Ammon's horn (tissue), 1 donor: ENCODE measurements at regions not wholly inside any gene's neighbourhood (a gene's known extent, or its start where the extent isn't known, plus 50 kb on each side); places are given as distances from the start of the nearest gene placed in this dataset.

Source experiments
- DNase-seq: peaks from one replicate; pipeline ENCODE4 v3.0.0-alpha.2; 2016; ENCODE audit warnings: low spot score

- no peak for DNase-seq
Measured at GRCh38 chr9:85260275-85260845, 481.4 kb downstream of the AGTPBP1 start.

- DNase-seq: peak; percentile 94
Measured at GRCh38 chr9:85258823-85259370, 482.9 kb downstream of the AGTPBP1 start.

GRCh38 chr9:85258236-85258635 is 483.5 kb downstream of the AGTPBP1 start:
- DNase-seq: no peak

DNA sequence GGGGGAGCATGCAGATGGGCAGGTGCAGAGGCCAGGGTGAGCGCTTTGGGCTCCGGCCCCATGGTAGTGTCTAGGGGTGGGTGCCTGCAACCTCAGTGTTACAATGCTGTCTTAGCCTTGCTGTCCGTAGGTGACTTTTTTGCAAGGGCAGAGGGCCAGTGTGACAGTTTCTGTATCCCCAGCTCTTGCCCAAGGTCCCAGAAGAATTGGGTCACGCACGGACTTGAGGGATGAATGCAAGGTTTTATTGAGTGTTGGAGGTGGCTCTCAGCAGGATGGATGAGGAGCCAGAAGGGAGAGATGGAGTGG is 492.5 kb downstream of the AGTPBP1 start:
- DNase-seq: no peak

DNA sequence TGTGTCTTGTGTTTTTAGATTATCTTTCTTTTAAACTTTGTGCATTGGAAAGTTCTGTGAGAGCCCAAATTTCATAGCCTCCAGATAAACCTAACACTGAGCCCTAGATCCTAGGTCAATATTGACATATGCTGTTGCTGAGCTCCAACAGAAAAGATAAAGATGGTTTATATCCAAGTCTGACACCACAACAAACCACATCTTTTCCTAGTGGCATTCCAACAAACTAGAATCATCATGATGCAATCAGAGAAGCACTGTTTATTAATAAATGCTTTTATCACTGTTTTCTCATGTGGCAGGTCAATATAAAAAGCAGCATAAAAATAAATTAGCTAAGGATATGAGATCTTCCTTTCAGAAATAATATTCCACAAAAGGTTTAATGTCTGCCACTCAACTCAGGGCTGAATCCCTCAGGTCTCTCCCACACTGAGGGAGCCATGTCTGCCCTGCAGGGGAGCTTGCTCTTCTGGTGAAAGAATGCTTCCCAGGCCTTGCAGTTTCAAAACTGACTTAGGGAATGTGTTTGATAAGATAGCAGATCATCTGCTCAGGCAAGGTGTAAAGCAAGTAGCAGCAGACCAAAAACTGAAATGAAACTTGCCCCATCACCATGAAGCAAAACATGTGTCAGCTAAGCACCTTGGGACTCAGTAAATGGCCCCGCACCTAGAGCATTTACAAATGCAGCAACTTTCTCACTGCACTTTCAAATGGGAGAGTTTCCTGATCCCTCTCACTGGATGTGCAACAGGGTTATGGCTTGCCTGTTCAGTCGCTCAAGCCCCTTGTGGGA is 493.0 kb downstream of the AGTPBP1 start:
- no peak for DNase-seq

- DNase-seq: no peak
Measured at GRCh38 chr9:85246541-85246940, 495.2 kb downstream of the AGTPBP1 start.

GRCh38 chr9:85244856-85245255 is 496.9 kb downstream of the AGTPBP1 start:
- DNase-seq: no peak

DNA sequence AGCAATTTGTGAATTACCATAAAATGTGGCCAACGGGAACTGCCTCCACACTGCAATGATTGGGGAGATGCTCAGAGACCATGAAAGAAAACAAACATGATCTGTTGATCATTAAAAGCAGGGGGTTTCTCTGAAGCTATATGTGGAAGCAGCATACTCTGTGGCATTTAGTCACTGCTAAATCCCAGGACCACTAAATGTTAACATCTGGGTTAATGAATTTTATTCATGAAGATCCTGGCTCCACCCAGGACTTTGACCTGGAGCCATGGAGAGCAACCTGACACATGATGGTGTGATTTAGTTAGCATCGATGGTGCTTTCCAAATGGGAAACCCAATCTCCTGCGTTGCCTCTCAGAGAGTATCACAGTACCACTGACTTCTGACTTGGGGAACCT is 497.8 kb downstream of the AGTPBP1 start:
- DNase-seq: no peak

DNA sequence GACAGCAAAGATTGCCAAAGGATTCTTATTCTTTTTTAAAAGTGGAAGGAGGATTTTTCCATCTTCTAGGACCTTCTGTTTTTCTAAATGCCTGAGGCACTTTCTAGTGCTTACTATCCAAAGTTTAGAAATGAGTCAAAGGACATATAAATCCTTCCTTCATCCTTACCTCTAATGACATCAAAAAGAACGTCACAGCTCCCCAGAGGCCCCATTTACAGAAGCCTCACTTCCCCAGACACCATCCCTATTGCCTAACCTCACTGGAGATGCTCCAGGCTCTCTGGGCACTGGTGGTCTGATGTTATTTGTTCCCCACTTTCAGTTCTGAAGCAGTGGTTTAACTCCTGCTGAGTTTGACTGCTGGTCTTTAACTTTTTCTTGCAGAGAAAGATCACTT is 504.3 kb downstream of the AGTPBP1 start:
- DNase-seq: no peak

DNA sequence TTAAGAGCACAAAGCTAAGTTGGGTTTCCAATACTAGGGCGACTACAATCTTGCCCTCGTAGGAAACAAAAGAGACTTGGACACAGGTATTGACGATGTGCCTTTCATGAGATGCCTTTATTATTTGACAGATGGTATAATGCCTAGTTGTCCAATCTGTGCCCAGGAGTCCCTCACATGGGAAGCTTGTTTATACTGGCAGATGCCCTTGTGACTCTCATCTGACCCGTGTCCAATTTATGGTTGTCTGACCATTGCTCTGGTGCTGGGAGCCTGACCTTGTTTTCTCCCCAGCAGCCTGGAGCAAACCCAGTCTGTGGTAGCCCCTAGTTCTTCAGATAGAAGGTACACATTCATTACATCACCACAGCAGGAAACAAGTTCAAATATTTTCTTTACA is 511.7 kb downstream of the AGTPBP1 start:
- DNase-seq: no peak

DNA sequence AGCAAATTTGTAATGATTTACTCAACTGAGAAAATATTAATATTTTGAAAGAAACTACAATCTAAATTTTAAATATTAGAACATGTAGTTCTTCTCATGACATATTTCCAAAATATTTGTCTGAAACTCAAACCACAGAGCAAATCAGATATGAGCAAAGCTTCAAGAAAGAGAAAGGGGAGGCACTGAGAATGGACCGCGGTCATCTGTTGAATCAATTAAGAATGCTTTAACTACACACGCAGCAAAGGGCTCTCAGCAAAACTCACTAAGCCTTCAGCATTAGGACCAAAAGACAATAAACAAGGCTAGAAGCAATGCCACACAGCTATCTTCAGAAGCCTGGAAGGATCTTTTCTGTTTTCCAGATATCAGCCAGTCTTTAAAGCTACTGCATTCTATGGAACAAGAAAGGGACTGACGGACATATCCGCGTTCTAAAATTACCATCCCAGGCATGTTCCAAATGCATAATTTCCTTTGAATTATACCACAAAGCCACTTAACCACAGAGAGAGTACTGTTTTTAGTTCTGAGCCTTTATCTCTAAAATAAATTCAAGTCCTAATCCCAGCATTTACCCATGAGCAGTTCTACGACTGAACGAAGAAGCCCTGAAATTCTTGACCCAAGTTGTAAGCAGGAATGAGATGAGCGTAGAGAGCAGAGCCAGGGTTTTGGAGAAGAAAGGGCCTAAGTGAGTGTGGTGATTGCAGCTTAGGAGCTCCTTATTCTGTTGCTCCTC is 513.5 kb downstream of the AGTPBP1 start:
- no peak for DNase-seq

GRCh38 chr9:85225180-85225579 is 516.6 kb downstream of the AGTPBP1 start:
- DNase-seq: no peak

DNA sequence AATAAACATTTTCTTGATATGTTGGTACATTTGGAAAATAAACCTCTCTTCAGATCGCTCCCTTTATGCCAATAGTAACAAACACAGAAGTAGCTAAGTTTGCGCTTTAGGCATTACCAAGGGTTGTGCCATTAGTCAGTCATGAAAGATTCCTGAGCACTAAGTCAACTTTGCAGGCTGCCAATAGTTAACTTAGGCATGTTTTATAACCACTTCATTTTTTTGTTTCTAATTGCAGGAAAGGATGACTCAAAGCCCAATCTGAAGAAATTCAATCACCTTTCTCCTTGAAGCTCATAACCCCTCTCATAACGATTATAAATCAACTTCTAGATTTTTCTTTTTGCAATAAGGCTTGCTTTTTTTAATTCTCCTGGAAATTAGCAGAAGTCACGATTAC is 517.0 kb downstream of the AGTPBP1 start:
- no peak for DNase-seq

DNA sequence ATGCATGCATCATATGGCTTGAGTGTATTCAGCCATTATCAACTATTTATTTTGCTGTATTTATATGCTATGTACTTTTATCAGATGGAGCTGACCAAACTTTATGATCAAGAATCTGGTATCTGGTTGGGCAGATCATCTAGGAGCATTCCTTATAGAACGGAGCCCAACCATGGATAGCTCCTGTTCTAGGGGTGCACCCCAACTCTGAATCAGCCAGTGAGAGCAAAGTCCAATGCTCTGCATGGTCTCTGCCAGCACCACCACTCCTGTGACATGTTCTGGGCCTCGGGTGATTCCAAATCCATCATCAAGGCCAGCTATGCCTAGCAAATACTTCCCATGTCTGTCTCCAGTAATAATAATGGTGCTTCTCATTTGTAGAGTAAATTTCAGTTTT is 517.5 kb downstream of the AGTPBP1 start:
- DNase-seq: no peak

DNA sequence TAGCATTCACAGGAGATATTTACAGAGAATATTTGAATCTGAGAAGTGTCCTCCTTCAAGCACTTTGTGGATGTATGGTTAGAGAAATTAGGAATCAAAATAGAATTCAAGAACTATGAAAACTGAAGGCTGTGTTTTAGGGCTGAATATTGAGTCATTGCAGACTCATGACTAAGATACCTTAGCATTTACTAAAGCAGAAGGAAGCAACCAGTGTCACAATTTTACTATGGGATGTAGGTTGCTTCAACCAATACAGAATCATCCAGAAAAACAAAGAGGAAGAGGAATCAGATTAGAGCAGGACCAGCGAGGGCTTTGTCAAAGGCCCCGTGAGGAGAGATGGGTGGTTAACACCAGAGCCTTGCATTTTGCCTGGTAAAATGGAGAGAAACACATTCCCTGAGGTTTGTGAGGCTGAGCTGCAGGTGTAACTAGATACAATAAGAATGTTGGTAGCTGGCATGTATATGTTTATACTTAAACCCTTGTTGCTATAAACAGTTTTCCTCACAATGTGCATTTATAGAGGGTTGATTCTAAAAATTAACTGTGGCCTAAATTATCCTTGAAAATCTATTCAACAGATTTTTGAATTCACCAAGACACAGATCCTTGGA is 518.1 kb downstream of the AGTPBP1 start:
- no peak for DNase-seq

GRCh38 chr9:85216601-85217000 is 525.2 kb downstream of the AGTPBP1 start:
- no peak for DNase-seq

- DNase-seq: no peak
Measured at GRCh38 chr9:85215961-85216360, 525.8 kb downstream of the AGTPBP1 start.

- DNase-seq: no peak
Measured at GRCh38 chr9:85215416-85215815, 526.3 kb downstream of the AGTPBP1 start.

DNA sequence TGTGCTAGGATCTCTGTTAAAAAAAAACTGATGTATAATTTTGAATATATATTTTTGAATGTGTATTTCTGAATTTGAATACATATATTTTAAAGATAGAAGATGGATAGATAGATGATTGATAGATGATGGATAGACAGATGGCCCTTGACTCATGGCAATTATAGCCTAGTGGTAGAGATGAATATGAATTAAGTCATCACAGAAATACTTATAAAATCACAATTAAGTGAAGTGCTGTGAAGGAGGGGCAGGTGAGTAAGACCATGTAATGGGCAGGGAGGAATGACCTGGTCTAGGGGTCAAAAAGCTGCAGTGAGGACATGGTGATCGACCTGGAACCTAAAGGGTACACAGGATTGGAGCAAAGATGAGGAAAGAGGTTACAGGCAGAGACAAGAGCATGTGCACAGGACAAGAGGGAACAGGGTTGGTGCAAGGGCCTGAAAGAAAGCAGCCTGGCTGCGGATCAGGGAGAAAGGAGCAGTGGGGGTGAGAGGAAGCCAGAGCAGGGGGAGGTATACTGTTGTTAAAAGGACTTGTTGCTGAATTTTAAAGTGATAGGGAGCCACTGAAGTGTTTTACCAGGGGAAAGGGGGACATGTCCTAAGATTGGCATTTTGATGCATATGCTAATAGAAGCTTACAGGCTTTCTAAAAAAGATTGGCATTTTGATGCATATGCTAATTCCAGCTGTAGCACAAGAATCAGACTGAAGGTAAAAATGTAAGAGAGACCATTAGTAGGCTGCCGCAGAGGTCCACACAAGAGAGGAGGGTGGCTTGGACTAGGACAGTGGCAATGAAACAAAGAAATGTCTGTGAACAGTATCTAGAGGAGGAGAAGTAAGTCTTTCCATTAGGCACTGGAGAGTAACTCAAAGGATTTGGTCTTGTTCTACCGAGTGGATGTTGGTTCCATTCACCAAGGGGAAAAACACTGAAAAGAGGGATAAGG is 527.8 kb downstream of the AGTPBP1 start:
- DNase-seq: no peak

GRCh38 chr9:85212887-85213286 is 528.9 kb downstream of the AGTPBP1 start:
- DNase-seq: no peak

DNA sequence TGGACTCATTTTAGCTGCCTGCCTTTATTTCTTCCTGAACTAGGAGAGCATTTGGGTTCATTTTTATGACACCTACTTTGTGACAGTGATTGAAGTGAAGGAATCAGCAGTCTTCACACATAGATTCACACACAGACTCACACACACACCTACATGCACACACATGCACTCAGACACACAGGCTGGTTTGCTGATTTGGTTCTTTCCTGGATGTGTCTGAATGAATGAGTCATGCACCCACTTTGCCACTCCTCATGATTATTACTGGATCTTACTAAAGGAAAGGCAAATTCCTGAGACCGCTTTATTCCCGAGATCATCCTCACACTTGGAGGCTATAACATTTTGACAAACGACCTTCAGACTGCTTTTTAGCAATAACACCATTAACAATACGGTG is 529.5 kb downstream of the AGTPBP1 start:
- DNase-seq: no peak
